Nephron progenitor cell (in vitro differentiated cells): ENCODE measurements at regions not wholly inside any gene's neighbourhood (a gene's known extent, or its start where the extent isn't known, plus 50 kb on each side); places are given as distances from the start of the nearest gene placed in this dataset.

Experiments used
- DNase-seq: peaks from one replicate; pipeline ENCODE4 v3.0.0; 2021
- H3K27ac Mint-ChIP-seq: 2 replicates; pipeline ENCODE4 v1.8.0; 2021; ENCODE audit warnings: mild to moderate bottlenecking, moderate library complexity, mixed read lengths
- H3K27me3 Mint-ChIP-seq: 2 replicates; pipeline ENCODE4 v1.8.0; 2021; ENCODE audit warnings: mild to moderate bottlenecking, low read depth, mixed read lengths; ENCODE audit not compliant: poor library complexity
- H3K36me3 Mint-ChIP-seq: 2 replicates; pipeline ENCODE4 v1.8.0; 2021; ENCODE audit warnings: low read depth, mixed read lengths
- H3K4me1 Mint-ChIP-seq: 2 replicates; pipeline ENCODE4 v1.8.0; 2021; ENCODE audit warnings: mixed read lengths
- H3K4me3 Mint-ChIP-seq: 2 replicates; pipeline ENCODE4 v1.8.0; 2021; ENCODE audit warnings: mild to moderate bottlenecking, moderate library complexity, mixed read lengths
- H3K9me3 Mint-ChIP-seq: 2 replicates; pipeline ENCODE4 v1.8.0; 2021; ENCODE audit warnings: mild to moderate bottlenecking, moderate library complexity, mixed read lengths
- TF ChIP-seq, protein P1 (sequence below): fragments of 200-600 bp; sonication (generic); IDR thresholded peaks from 2 replicates; pipeline ENCODE4 v1.5.0; 2021; ENCODE audit warnings: antibody characterized with exemption

DNA sequence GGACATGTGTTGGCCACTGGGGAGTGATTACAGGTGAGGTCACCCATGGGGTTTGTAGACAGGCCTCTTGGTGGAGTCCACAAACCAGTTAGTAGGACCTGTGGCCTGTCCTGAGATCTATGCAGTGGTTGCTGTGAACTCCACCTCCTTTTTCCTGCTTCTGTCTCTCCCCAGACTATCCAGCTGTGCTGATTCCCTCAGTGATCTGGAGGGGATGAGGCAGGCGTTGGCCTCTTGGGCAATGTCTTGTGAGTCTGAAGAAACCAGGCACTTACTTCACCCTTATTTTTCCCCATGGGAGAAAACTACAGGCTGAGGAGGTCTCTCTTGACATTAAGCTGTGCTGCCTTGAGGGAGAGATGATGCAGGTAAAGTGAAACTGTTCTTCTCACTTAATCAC, 257.2 kb upstream of the PRICKLE1 start:
- Mint-ChIP-seq H3K36me3 (peaks cover 9% of the 10 kb centered on the region), H3K27me3 (peaks cover 3% of the 10 kb centered on the region), H3K9me3 (peaks cover 18% of the 10 kb centered on the region), H3K4me1 (peaks cover 3% of the 10 kb centered on the region), H3K4me3 (no peak overlapping the region), H3K27ac (peak overlapping the region; percentile 80)
- DNase-seq = no peak
- TF ChIP-seq, protein P1, sequence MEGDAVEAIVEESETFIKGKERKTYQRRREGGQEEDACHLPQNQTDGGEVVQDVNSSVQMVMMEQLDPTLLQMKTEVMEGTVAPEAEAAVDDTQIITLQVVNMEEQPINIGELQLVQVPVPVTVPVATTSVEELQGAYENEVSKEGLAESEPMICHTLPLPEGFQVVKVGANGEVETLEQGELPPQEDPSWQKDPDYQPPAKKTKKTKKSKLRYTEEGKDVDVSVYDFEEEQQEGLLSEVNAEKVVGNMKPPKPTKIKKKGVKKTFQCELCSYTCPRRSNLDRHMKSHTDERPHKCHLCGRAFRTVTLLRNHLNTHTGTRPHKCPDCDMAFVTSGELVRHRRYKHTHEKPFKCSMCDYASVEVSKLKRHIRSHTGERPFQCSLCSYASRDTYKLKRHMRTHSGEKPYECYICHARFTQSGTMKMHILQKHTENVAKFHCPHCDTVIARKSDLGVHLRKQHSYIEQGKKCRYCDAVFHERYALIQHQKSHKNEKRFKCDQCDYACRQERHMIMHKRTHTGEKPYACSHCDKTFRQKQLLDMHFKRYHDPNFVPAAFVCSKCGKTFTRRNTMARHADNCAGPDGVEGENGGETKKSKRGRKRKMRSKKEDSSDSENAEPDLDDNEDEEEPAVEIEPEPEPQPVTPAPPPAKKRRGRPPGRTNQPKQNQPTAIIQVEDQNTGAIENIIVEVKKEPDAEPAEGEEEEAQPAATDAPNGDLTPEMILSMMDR = no peak

DNA sequence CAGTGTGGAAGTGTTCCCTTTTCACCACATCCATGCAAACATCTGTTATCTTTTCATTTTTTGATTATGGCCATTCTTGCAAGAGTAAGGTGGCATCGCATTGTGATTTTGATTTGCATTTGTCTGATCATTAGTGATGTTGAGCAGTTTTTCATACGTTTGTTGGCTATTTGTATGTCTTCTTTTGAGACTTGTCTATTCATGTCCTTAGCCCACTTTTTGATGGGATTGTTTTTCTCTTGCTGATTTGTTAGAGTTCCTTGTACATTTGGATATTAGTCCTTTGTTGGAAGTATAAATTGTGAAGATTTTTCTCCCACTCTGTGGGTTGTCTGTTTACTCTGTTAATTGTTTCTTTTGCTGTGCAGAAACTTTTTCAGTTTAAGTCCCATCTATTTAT, 244.5 kb upstream of the PRICKLE1 start:
- Mint-ChIP-seq H3K4me1 (no peaks in the 10 kb centered on the region), H3K36me3 (peaks cover 37% of the 10 kb centered on the region), H3K27ac (no peak overlapping the region)

DNA sequence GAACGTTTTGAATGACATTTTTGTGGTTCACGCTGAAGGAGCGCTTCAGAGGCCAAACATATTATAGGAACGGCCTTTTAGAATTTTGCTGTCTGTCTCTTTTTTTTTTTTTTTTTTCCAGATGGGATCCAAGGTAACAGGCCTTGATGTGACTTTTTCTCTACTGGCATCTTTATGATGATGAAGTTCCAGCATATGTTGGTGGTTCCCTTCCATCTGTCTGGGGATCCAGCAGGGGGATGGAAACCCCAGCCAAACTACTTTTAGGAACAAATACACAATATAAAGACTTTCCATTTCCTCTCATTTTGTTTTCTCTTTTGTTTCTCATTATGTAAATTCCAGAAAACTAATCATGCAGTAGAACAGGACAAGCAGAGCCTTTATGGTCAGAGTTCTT, 239.3 kb upstream of the PRICKLE1 start:
- TF ChIP-seq, protein P1 = no peak
- H3K4me1 Mint-ChIP-seq = no peaks in the 10 kb centered on the region
- H3K27ac Mint-ChIP-seq = no peak overlapping the region

More for the DNA sequence above, 244.5 kb upstream of the PRICKLE1 start:
- TF ChIP-seq, protein P1 = no peak
- H3K9me3 Mint-ChIP-seq = peaks cover 52% of the 10 kb centered on the region
- no peak for DNase-seq
- H3K4me3 Mint-ChIP-seq = no peak overlapping the region
- H3K27me3 Mint-ChIP-seq = no peaks in the 10 kb centered on the region

DNA sequence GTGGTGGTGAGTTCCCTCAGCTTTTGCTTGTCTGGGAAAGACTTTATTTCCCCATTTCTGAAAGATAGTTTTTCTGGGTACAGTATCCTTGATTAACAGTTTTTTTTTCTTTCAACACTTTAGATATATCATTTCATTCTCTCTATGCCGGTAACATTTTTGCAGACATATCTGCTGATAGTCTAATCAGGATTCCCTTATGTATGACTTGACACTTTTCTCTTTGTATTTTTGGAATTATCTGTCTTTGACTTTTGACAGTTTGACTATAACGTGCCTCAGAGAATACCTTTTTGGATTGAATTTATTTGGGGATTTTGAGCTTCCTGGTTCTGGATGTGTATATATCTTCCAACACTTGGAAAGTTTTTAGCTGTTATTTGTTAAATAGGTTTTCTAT, 234.8 kb upstream of the PRICKLE1 start:
- Mint-ChIP-seq H3K9me3 (peaks cover 3% of the 10 kb centered on the region), H3K27me3 (no peaks in the 10 kb centered on the region), H3K27ac (no peak overlapping the region), H3K36me3 (peaks cover 3% of the 10 kb centered on the region), H3K4me3 (no peak overlapping the region), H3K4me1 (peaks cover 7% of the 10 kb centered on the region)
- TF ChIP-seq, protein P1 = no peak
- no peak for DNase-seq

More for the DNA sequence above, 239.3 kb upstream of the PRICKLE1 start:
- H3K27me3 Mint-ChIP-seq = no peaks in the 10 kb centered on the region
- peaks cover 5% of the 10 kb centered on the region for H3K36me3 Mint-ChIP-seq
- H3K9me3 Mint-ChIP-seq = peaks cover 6% of the 10 kb centered on the region
- no peak for DNase-seq
- no peak overlapping the region for H3K4me3 Mint-ChIP-seq

DNA sequence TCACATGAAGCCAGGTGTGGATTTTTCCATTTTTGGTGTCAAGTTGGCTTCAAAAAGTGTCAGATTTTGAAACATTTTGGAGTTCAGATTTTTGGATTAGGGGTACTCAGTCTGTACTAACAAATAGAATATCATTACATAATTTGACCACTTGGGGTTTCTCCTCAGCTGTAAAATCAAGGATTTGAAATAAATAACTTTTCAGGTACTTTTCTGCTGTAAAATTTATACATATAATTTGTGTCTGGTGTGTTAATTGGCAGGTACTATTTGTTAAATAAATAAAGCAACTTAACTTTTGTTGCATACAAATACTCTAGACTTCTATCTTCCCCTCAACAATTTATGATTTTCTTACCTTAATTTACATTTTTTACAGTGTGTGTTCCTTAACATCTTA, 234.1 kb upstream of the PRICKLE1 start:
- no peak for DNase-seq
- Mint-ChIP-seq H3K4me3 (no peak overlapping the region), H3K27ac (no peak overlapping the region), H3K4me1 (peaks cover 7% of the 10 kb centered on the region), H3K27me3 (no peaks in the 10 kb centered on the region), H3K36me3 (peaks cover 3% of the 10 kb centered on the region), H3K9me3 (peaks cover 3% of the 10 kb centered on the region)
- TF ChIP-seq, protein P1 = no peak

DNA sequence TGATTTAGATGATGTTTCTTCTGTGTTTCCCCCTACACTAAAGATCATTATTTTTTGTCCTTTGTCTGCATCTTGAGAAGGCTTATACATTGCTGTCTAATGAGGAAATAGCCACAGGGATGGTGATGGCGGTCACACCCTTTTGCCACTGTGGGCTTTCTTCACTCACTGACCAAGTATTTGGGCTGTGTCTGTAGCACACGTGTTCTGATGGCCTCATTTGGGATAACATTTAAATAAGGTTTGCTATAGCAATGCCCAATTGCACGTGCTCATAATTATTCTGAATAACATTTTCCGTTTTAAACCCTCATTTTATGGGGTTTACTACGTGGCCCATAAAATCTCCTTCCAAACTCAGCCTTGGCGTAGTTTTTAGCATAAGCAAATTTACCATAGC, 230.3 kb upstream of the PRICKLE1 start:
- Mint-ChIP-seq H3K27ac (no peak overlapping the region), H3K4me3 (no peak overlapping the region), H3K27me3 (no peaks in the 10 kb centered on the region), H3K4me1 (peaks cover 7% of the 10 kb centered on the region), H3K36me3 (peaks cover 3% of the 10 kb centered on the region), H3K9me3 (peaks cover 3% of the 10 kb centered on the region)
- TF ChIP-seq, protein P1 = no peak
- DNase-seq = no peak
